ENCODE measurements at regions not wholly inside any gene's neighbourhood (a gene's known extent, or its start where the extent isn't known, plus 50 kb on each side); places are given as distances from the start of the nearest gene placed in this dataset.

- no peak for TF ChIP-seq CHD7 (IDR thresholded peaks at IDR 0.05; ENCODE audit: insufficient replicate concordance, low read length)
- TF ChIP-seq BACH1 (IDR thresholded peaks at IDR 0.05; ENCODE audit: low read length) = no peak
- no peak for TF ChIP-seq USF2 (IDR thresholded peaks at IDR 0.05; ENCODE audit: low read length)
These were observed 141.0 kb upstream of the BTBD3 start (continued) for GRCh38 chr20:11776687-11777086.

Measured in H1 (cell line).